H1 (cell line): ENCODE measurements at regions not wholly inside any gene's neighbourhood (a gene's known extent, or its start where the extent isn't known, plus 50 kb on each side); places are given as distances from the start of the nearest gene placed in this dataset.
A peak's percentile ranks its signal among the peaks of the same experiment; 100 is the strongest.

Experiments used
- CTCF ChIA-PET: fragments of 300-600 bp; sonication (Branson Sonifier 250); formaldehyde crosslinking; loops from one replicate; lab custom pipeline; 2021; ENCODE audit not compliant: partially characterized antibody; lab: Charles Lee
- POLR2A ChIA-PET: fragments of 300-600 bp; sonication (Branson Sonifier 250); formaldehyde crosslinking; loops from one replicate; lab custom pipeline; 2021; ENCODE audit warnings: inconsistent platforms; ENCODE audit not compliant: partially characterized antibody; lab: Charles Lee
- DNase-seq, 2 experiments: peaks; one replicate each; pipeline versions ENCODE4 v3.0.0 to v3.0.0-alpha.2; 2010 to 2022; ENCODE audit warnings: low spot score in 2 of 2, low read depth in 1 of 2, mixed read lengths in 1 of 2
- FAIRE-seq: peaks from 2 replicates; lab custom pipeline; 2011; peaks lifted over from hg19 to GRCh38; lab: Jason Lieb, UNC
- H2AFZ ChIP-seq: 2 replicates; pipeline ENCODE4 v1.8.1; 2012; ENCODE audit warnings: low read length, inconsistent platforms
- H2AK5ac ChIP-seq: 2 replicates; pipeline ENCODE4 v1.6.1; 2013; ENCODE audit warnings: low read depth, low read length
- H2BK120ac ChIP-seq: replicated peaks from 2 replicates; pipeline ENCODE3; 2013; ENCODE audit warnings: low read depth, low read length, inconsistent platforms
- H2BK12ac ChIP-seq: 2 replicates; pipeline ENCODE4 v1.6.1; 2013; ENCODE audit warnings: low read depth, low read length
- H2BK15ac ChIP-seq: 2 replicates; pipeline ENCODE4 v1.6.1; 2013; ENCODE audit warnings: low read length
- H2BK20ac ChIP-seq: 2 replicates; pipeline ENCODE4 v1.6.1; 2013; ENCODE audit warnings: low read length
- H2BK5ac ChIP-seq: 2 replicates; pipeline ENCODE4 v1.6.1; 2013; ENCODE audit warnings: low read depth, low read length
- H3K14ac ChIP-seq: 2 replicates; pipeline ENCODE4 v1.6.1; 2013; ENCODE audit warnings: inconsistent platforms; ENCODE audit not compliant: insufficient read length
- H3K18ac ChIP-seq: 2 replicates; pipeline ENCODE4 v1.6.1; 2013; ENCODE audit warnings: low read length; ENCODE audit errors: extremely low read depth
- H3K23ac ChIP-seq: 2 replicates; pipeline ENCODE4 v1.6.1; 2013; ENCODE audit warnings: inconsistent platforms; ENCODE audit not compliant: insufficient read length
- H3K23me2 ChIP-seq: 2 replicates; pipeline ENCODE4 v1.6.1; 2013; ENCODE audit warnings: low read depth, low read length
- H3K27ac ChIP-seq: 2 replicates; pipeline ENCODE4 v1.6.1; 2011; ENCODE audit warnings: low read depth, low read length, inconsistent platforms
- H3K27me3 ChIP-seq, 4 experiments: replicated peaks in 1 of 4; 1 replicate in 1 of 4; 2 replicates in 3 of 4; pipeline versions ENCODE4 v1.6.1 to v1.8.1; 2011 to 2013; ENCODE audit warnings: low read length in 3 of 4, mild to moderate bottlenecking in 3 of 4, inconsistent platforms in 2 of 4, mixed read lengths in 2 of 4, moderate library complexity in 1 of 4; ENCODE audit not compliant: control insufficient read depth in 3 of 4, insufficient read depth in 3 of 4; ENCODE audit errors: extremely low read depth in 1 of 4
- H3K36me3 ChIP-seq, 4 experiments: 2 replicates each; pipeline versions ENCODE4 v1.6.1 to v1.8.1; 2011 to 2013; ENCODE audit warnings: mild to moderate bottlenecking in 4 of 4, low read length in 3 of 4, moderate library complexity in 2 of 4, control low read depth in 1 of 4, inconsistent platforms in 1 of 4; ENCODE audit not compliant: insufficient read depth in 4 of 4, control insufficient read depth in 2 of 4
- H3K4ac ChIP-seq: replicated peaks from 2 replicates; pipeline ENCODE3; 2013; ENCODE audit warnings: low read length, low read depth, mixed read lengths, inconsistent platforms; ENCODE audit not compliant: insufficient read length
- H3K4me1 ChIP-seq, 4 experiments: replicated peaks in 1 of 4; 1 replicate in 1 of 4; 2 replicates in 3 of 4; pipeline versions ENCODE4 v1.6.1 to v1.8.1; 2011 to 2013; ENCODE audit warnings: low read length in 3 of 4, inconsistent platforms in 2 of 4, mixed read lengths in 1 of 4; ENCODE audit not compliant: insufficient read depth in 4 of 4, control insufficient read depth in 3 of 4
- H3K4me2 ChIP-seq, 2 experiments: 2 replicates each; pipeline versions ENCODE4 v1.6.1 to v1.8.1; 2011 to 2013; ENCODE audit warnings: low read depth in 2 of 2, low read length in 2 of 2, control low read depth in 1 of 2, inconsistent platforms in 1 of 2, mild to moderate bottlenecking in 1 of 2; ENCODE audit not compliant: insufficient read depth in 1 of 2
- H3K4me3 ChIP-seq, 4 experiments: fragments of 200-600, 300-600 bp in 1 of 4; sonication (generic), shearing (Covaris generic), sonication (Bioruptor Twin) in 1 of 4; 2 replicates each; pipeline versions ENCODE4 v1.5.1 to v1.8.1; 2011 to 2016; ENCODE audit warnings: low read length in 4 of 4, low read depth in 3 of 4, control low read depth in 2 of 4, inconsistent platforms in 2 of 4, mild to moderate bottlenecking in 2 of 4, mixed read lengths in 1 of 4, moderate library complexity in 1 of 4; ENCODE audit not compliant: insufficient read depth in 2 of 4; ENCODE audit errors: extremely low read depth in 1 of 4
- H3K56ac ChIP-seq: replicated peaks from 2 replicates; pipeline ENCODE3; 2013; ENCODE audit warnings: low read depth, mild to moderate bottlenecking, mixed read lengths, low read length, inconsistent platforms; ENCODE audit not compliant: insufficient read length
- H3K79me1 ChIP-seq: 2 replicates; pipeline ENCODE4 v1.6.1; 2013; ENCODE audit warnings: low read depth, low read length, control low read depth
- H3K79me2 ChIP-seq, 2 experiments: 2 replicates each; pipeline versions ENCODE4 v1.6.1 to v1.8.1; 2012 to 2013; ENCODE audit warnings: low read length in 2 of 2, mild to moderate bottlenecking in 2 of 2, inconsistent platforms in 1 of 2; ENCODE audit not compliant: insufficient read depth in 2 of 2, control insufficient read depth in 1 of 2
- H3K9ac ChIP-seq, 4 experiments: replicated peaks in 1 of 4; 1 replicate in 1 of 4; 2 replicates in 3 of 4; pipeline versions ENCODE4 v1.6.1 to v1.8.1; 2011 to 2013; ENCODE audit warnings: low read depth in 3 of 4, low read length in 3 of 4, control low read depth in 2 of 4, mild to moderate bottlenecking in 2 of 4, moderate library complexity in 2 of 4, inconsistent platforms in 1 of 4; ENCODE audit errors: extremely low read depth in 1 of 4
- H3K9me3 ChIP-seq, 2 experiments: 2 replicates each; pipeline versions ENCODE4 v1.6.1 to v1.8.1; 2012 to 2013; ENCODE audit warnings: mild to moderate bottlenecking in 2 of 2, moderate library complexity in 2 of 2, control low read depth in 1 of 2, inconsistent platforms in 1 of 2, low read depth in 1 of 2, low read length in 1 of 2, mixed read lengths in 1 of 2; ENCODE audit not compliant: insufficient read depth in 2 of 2
- H4K20me1 ChIP-seq, 2 experiments: replicated peaks in 1 of 2; 2 replicates each; pipeline versions ENCODE3 to v1.8.1; 2011 to 2013; ENCODE audit warnings: inconsistent platforms in 2 of 2, low read length in 2 of 2, mild to moderate bottlenecking in 1 of 2; ENCODE audit not compliant: insufficient read depth in 2 of 2, control insufficient read depth in 1 of 2
- H4K5ac ChIP-seq: 2 replicates; pipeline ENCODE4 v1.6.1; 2013; ENCODE audit warnings: low read length, low read depth, mixed read lengths, inconsistent platforms; ENCODE audit not compliant: insufficient read length
- H4K8ac ChIP-seq: 2 replicates; pipeline ENCODE4 v1.8.0; 2013; ENCODE audit warnings: mild to moderate bottlenecking, moderate library complexity, low read length, inconsistent platforms; ENCODE audit not compliant: insufficient read depth; ENCODE audit errors: extremely low read depth
- H4K91ac ChIP-seq: replicated peaks from 2 replicates; pipeline ENCODE3; 2013; ENCODE audit warnings: low read length, mixed read lengths, inconsistent platforms; ENCODE audit not compliant: insufficient read length
- ASH2L ChIP-seq: fragments of 200-600, 300-600 bp; sonication (generic); IDR thresholded peaks from one replicate; pipeline ENCODE4 v1.7.1; 2017; ENCODE audit warnings: low read length
- CTBP2 ChIP-seq: IDR thresholded peaks from 2 replicates; pipeline ENCODE4 v1.7.0; 2011; ENCODE audit warnings: borderline replicate concordance, mild to moderate bottlenecking, moderate library complexity, mixed read lengths, low read length; ENCODE audit not compliant: insufficient read depth, insufficient read length
- EP300 ChIP-seq, 2 experiments: IDR thresholded peaks; 1 replicate in 1 of 2; 2 replicates in 1 of 2; pipeline ENCODE4 v1.6.1; 2011 to 2012; ENCODE audit warnings: low read depth in 2 of 2, low read length in 2 of 2, mild to moderate bottlenecking in 2 of 2, borderline replicate concordance in 1 of 2, inconsistent platforms in 1 of 2, moderate library complexity in 1 of 2
- POU5F1 ChIP-seq: IDR thresholded peaks from 2 replicates; pipeline ENCODE4 v1.6.1; 2011; ENCODE audit warnings: low read depth, mild to moderate bottlenecking, low read length, moderate library complexity
- WGBS, 2 experiments: shearing (Covaris generic) in 1 of 2; methylation state at CpG; one replicate each; pipeline versions ENCODE4 v1.1.6 to v1.1.7; 2013 to 2015; ENCODE audit warnings: low lambda C conversion rate in 2 of 2, mixed read lengths in 2 of 2, inconsistent platforms in 1 of 2, low coverage in 1 of 2, missing lambda C conversion rate in 1 of 2; ENCODE audit not compliant: insufficient replicate concordance in 2 of 2, insufficient coverage in 1 of 2, insufficient read length in 1 of 2; ENCODE audit errors: extremely low coverage in 1 of 2, missing lambda C conversion rate in 1 of 2; 5-methylcytosine and 5-hydroxymethylcytosine counted together

- CTCF ChIA-PET = no interaction called here
- Histone ChIP-seq H3K4me2 (no peak overlapping the region), H3K79me2 (no peaks in the 10 kb centered on the region), H3K27ac (no peak overlapping the region), H4K91ac (no peak overlapping the region), H3K14ac (no peak overlapping the region), H2BK15ac (no peak overlapping the region), H4K20me1 (no peaks in the 10 kb centered on the region), H2BK5ac (no peak overlapping the region), H2AK5ac (no peak overlapping the region), H4K8ac (no peak overlapping the region), H2BK20ac (no peak overlapping the region), H4K5ac (no peak overlapping the region), H3K4me3 (no peak overlapping the region), H3K79me1 (no peaks in the 10 kb centered on the region), H3K23ac (no peak overlapping the region), H3K36me3 (no peaks in the 10 kb centered on the region), H3K9me3 (no peaks in the 10 kb centered on the region), H3K4ac (no peak overlapping the region), H3K9ac (no peak overlapping the region), H3K27me3 (no peaks in the 10 kb centered on the region), H3K4me1 (no peaks in the 10 kb centered on the region), H3K18ac (no peak overlapping the region), H2AFZ (0 out of 2 replicates have a peak overlapping the region, but pooled peaks have one; percentile 12), H2BK12ac (no peak overlapping the region), H2BK120ac (no peak overlapping the region), H3K56ac (no peak overlapping the region), H3K23me2 (no peaks in the 10 kb centered on the region)
- FAIRE-seq (no peak), DNase-seq (no peak)
- no peak for TF ChIP-seq POU5F1
- TF ChIP-seq ASH2L = no peak
- no peak for TF ChIP-seq EP300 (IDR thresholded peaks at IDR 0.05; ENCODE audit: borderline replicate concordance in 1 of 2, low read depth in 2 of 2, low read length in 2 of 2)
- no peak for TF ChIP-seq CTBP2
- 88% methylated on average over 1 of the region's 1 CpG; no CpG with 5 or more reads in 1 of the 2 experiments for WGBS, 2 experiments
- POLR2A ChIA-PET = no interaction called here
These were observed 653.3 kb downstream of the CDH11 start for GRCh38 chr16:64468515-64469090.
